ENCODE measurements at regions not wholly inside any gene's neighbourhood (a gene's known extent, or its start where the extent isn't known, plus 50 kb on each side); places are given as distances from the start of the nearest gene placed in this dataset.

DNA sequence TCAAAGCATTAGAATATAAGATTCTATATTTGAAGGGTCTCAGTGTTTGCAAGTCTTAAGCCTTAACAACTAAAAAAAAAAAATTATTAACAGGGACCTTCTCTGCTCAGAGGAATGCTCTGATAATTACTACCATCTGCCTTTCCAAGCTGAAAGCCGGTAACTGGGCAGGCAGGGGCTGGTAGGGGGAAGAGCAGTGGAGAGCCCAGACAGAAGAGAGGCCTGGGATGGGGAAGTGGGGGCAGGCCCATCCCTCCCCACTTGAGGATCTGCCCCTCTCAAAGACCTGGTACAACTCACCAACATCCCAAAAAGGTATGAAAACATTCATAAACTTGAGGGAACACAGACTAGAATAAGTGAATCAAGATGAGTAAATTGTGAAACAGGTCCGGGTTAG, 113.9 kb downstream of the QDPR start:
- intact Hi-C loops (cut with micrococcal nuclease; ENCODE audit: unreplicated experiment) (no loop called here), in situ Hi-C loops (cut with MboI) (no loop called here)
- FAIRE-seq (no peak), DNase-seq (ENCODE audit: low read depth, low spot score) (no peak), ATAC-seq (no peak)
- Histone ChIP-seq H2AFZ (ENCODE audit: control insufficient read depth, low read depth, low read length) (no peak overlapping the region), H3K4me1 (ENCODE audit: control insufficient read depth, insufficient read depth, low read length) (no peaks in the 10 kb centered on the region), H3K4me2 (ENCODE audit: control insufficient read depth, insufficient read depth) (no peak overlapping the region), H3K79me2 (ENCODE audit: control insufficient read depth, insufficient read depth, low read length) (no peaks in the 10 kb centered on the region), H3K9me3 (replicated peaks; ENCODE audit: control insufficient read depth, insufficient read depth, low read length) (no peaks in the 10 kb centered on the region), H3K4me3 (no peak overlapping the region), H3K36me3 (ENCODE audit: control insufficient read depth in 2 of 2, insufficient read depth in 2 of 2, low read length in 1 of 2) (no peaks in the 10 kb centered on the region), H3K27me3 (replicated peaks in 1 of 2; ENCODE audit: control insufficient read depth in 2 of 2, insufficient read depth in 2 of 2, low read length in 1 of 2) (no peaks in the 10 kb centered on the region), H3K27ac (ENCODE audit: control insufficient read depth, insufficient read depth) (no peak overlapping the region), H3K9ac (ENCODE audit: control insufficient read depth, insufficient read depth, low read length) (no peak overlapping the region), H4K20me1 (ENCODE audit: control insufficient read depth, insufficient read depth) (no peaks in the 10 kb centered on the region)
- ChIA-PET CTCF (interaction anchor here (1.3 kb wide), 1 partner anchor 74 kb away, joined by 4 read pairs; no protein-coding TSS in a partner anchor), RAD21 (ENCODE audit: unreplicated experiment) (no interaction called here), SMC1A (ENCODE audit: uncharacterized antibody, unreplicated experiment) (interaction anchor here (1.0 kb wide), 1 partner anchor 14 kb away, joined by 3 read pairs; no protein-coding TSS in a partner anchor), POLR2A (no interaction called here)
- TF ChIP-seq ZBTB40 (IDR thresholded peaks at IDR 0.05; ENCODE audit: borderline replicate concordance) = no peak
- no peak for TF ChIP-seq TCF3 (IDR thresholded peaks at IDR 0.05; ENCODE audit: borderline replicate concordance, insufficient read depth, low read depth, low read length)
- TF ChIP-seq EED (IDR thresholded peaks at IDR 0.05; ENCODE audit: low read depth) = no peak
- TF ChIP-seq CBFB (IDR thresholded peaks at IDR 0.05; ENCODE audit: low read depth) = no peak
- no peak for TF ChIP-seq MAX (IDR thresholded peaks at IDR 0.05; ENCODE audit: low read depth, low read length)
- no peak for TF ChIP-seq BMI1 (IDR thresholded peaks at IDR 0.05; ENCODE audit: borderline replicate concordance)
- BruUV-seq (replicated peaks) = no TSS peak
- WGBS (ENCODE audit: insufficient coverage, insufficient replicate concordance, low lambda C conversion rate, missing lambda C conversion rate) = 23% methylated on average over 2 of the region's 2 CpGs
